ENCODE measurements at regions not wholly inside any gene's neighbourhood (a gene's known extent, or its start where the extent isn't known, plus 50 kb on each side); places are given as distances from the start of the nearest gene placed in this dataset.
A peak's percentile ranks its signal among the peaks of the same experiment; 100 is the strongest.
"Not testable (repeated sequence)": the region's sequence is repeated elsewhere in the genome, so short reads cannot be mapped to it uniquely, and the experiment has no call there.

- DNase-seq (ENCODE audit: low spot score) = peak; percentile 14
These were observed 82.8 kb downstream of the CPZ start for GRCh38 chr4:8675383-8675782.

GRCh38 chr4:8674311-8674885 lies 81.8 kb downstream of the CPZ start:
- DNase-seq (ENCODE audit: low spot score) = no peak

DNA sequence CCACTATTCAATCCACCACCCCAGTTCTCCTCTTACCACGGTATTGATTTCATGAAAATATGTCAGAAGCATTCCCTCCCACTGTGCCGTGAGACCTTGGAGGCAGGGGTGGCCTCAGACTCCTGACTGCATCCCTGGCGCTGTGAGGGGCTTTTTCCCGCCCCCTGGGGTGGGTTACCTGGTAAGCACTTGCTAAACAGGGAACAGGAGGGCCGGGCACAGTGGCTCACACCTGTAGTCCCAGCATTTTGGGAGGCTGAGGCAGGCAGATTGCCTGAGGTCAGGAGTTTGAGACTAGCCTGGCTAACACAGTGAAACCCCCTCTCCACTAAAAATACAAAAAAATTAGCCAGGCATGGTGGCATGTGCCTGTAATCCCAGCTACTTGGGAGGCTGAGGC lies 80.5 kb downstream of the CPZ start:
- DNase-seq (ENCODE audit: low spot score) = not testable (repeated sequence)

DNA sequence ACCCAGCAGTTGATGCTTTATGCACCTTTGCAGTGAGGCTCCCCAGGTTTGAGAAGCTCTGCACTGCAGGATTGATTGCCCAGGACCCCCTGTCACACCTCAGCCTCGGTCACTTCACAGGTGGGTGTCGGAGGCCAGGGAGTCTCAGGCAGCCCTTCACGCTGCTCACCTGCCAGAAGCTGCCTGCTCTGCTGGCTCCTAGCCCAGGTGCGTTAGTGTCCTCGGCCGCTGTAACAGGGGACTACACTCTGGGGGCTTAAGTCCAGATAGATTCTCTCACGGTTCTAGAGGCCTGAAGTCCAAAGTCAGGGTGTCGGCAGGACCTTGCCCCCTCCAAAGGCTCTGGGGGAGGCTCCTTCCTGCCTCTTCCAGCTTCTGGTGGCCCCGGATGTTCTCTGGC lies 79.9 kb downstream of the CPZ start:
- DNase-seq (ENCODE audit: low spot score) = no peak

DNA sequence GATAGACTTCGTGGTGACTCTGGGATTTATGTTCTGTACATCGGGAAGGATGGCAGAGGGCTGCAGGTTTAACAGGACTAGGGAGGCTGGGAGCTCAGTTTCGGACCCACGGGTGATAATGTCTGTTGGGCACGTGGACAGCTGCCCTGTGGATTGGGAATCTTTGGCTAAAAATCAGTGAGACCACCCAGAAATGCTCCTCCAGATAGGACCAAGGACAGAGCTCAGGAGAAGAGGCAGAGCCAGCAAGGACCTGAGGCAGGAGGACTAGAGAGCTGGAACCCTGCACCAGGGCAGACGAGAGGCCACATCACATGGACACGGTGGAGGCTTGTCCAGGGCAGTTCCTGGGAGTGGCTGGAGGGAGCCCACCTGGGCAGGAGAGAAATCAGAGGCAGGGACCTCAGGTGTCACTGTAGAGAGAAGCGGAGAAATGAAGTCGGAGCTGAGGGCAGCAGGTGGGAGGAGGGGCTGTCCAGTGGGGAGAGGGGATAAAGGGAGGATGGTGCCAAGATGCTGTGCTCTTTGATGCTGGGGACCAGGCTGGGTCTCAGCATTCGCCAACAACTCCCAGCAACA lies 79.2 kb downstream of the CPZ start:
- DNase-seq (ENCODE audit: low spot score) = no peak
